Coronary artery (tissue), 2 donors: ENCODE measurements at regions not wholly inside any gene's neighbourhood (a gene's known extent, or its start where the extent isn't known, plus 50 kb on each side); places are given as distances from the start of the nearest gene placed in this dataset.

Source experiments
- DNase-seq: peaks from one replicate; pipeline ENCODE4 v3.0.0-alpha.2; 2017; ENCODE audit warnings: low spot score
- H3K27ac ChIP-seq, 2 donors: fragments of 200-600 bp; sonication (generic); one replicate each; pipeline ENCODE4 v1.5.1; 2016 to 2019
- H3K4me3 ChIP-seq: fragments of 200-600 bp; sonication (generic); 2 replicates; pipeline ENCODE4 v1.5.1; 2016; ENCODE audit warnings: mild to moderate bottlenecking, moderate library complexity
- CTCF ChIP-seq: fragments of 200-600 bp; sonication (generic); IDR thresholded peaks from one replicate; pipeline ENCODE4 v1.5.1; 2019; ENCODE audit warnings: antibody characterized with exemption

GRCh38 chr17:77748436-77748835 lies 210.1 kb upstream of the TNRC6C start:
- no peak for TF ChIP-seq CTCF
- H3K27ac ChIP-seq, result no peak overlapping the region
- no peak overlapping the region for H3K4me3 ChIP-seq
- DNase-seq, result no peak

- Histone ChIP-seq H3K27ac (no peak overlapping the region), H3K4me3 (no peak overlapping the region)
- TF ChIP-seq CTCF, result no peak
- DNase-seq, result no peak
These were observed 209.2 kb upstream of the TNRC6C start for GRCh38 chr17:77749321-77749751.

GRCh38 chr17:77749989-77750388 lies 208.5 kb upstream of the TNRC6C start:
- no peak for TF ChIP-seq CTCF
- no peak overlapping the region for H3K27ac ChIP-seq
- no peak for DNase-seq

GRCh38 chr17:77750427-77751043 lies 208.0 kb upstream of the TNRC6C start:
- Histone ChIP-seq H3K4me3 (no peak overlapping the region), H3K27ac (no peak overlapping the region)
- no peak for TF ChIP-seq CTCF
- no peak for DNase-seq

More at GRCh38 chr17:77749989-77750388, 208.5 kb upstream of the TNRC6C start:
- no peak overlapping the region for H3K4me3 ChIP-seq

GRCh38 chr17:77753246-77753645 lies 205.3 kb upstream of the TNRC6C start:
- no peak for TF ChIP-seq CTCF
- no peak overlapping the region for H3K4me3 ChIP-seq
- no peak overlapping the region for H3K27ac ChIP-seq
- no peak for DNase-seq

- DNase-seq, result no peak
- no peak overlapping the region for H3K4me3 ChIP-seq
- TF ChIP-seq CTCF, result no peak
These were observed 204.7 kb upstream of the TNRC6C start for GRCh38 chr17:77753691-77754245.

GRCh38 chr17:77754956-77755355 lies 203.5 kb upstream of the TNRC6C start:
- TF ChIP-seq CTCF, result no peak
- DNase-seq, result no peak
- Histone ChIP-seq H3K4me3 (no peak overlapping the region), H3K27ac (no peak overlapping the region)

More at GRCh38 chr17:77753691-77754245, 204.7 kb upstream of the TNRC6C start:
- H3K27ac ChIP-seq, result no peak overlapping the region
